HL-60 (cell line): ENCODE measurements at regions not wholly inside any gene's neighbourhood (a gene's known extent, or its start where the extent isn't known, plus 50 kb on each side); places are given as distances from the start of the nearest gene placed in this dataset.

Experiments
- DNase-seq, 2 experiments: peaks; one replicate each; pipeline ENCODE4 v3.0.0-alpha.2; 2010 to 2020; ENCODE audit warnings: low read depth in 1 of 2, low spot score in 1 of 2
- H3K27ac ChIP-seq: fragments of 250-450 bp; sonication (Bioruptor Pico); replicated peaks from 2 replicates; pipeline ENCODE4 v1.5.1; 2020; ENCODE audit warnings: mild to moderate bottlenecking, moderate library complexity
- H3K27me3 ChIP-seq: fragments of 250-450 bp; sonication (Bioruptor Pico); 2 replicates; pipeline ENCODE4 v1.5.1; 2021; ENCODE audit warnings: mild to moderate bottlenecking, moderate library complexity; ENCODE audit not compliant: insufficient read depth, poor library complexity, severe bottlenecking
- H3K4me3 ChIP-seq: replicated peaks from 2 replicates; pipeline ENCODE4 v1.5.1; 2011; ENCODE audit warnings: mild to moderate bottlenecking, control low read depth, low read length; ENCODE audit not compliant: insufficient read depth
- GABPA ChIP-seq: IDR thresholded peaks from 2 replicates; pipeline ENCODE4 v1.6.1; 2012; ENCODE audit warnings: low read depth
- POLR2AphosphoS5 ChIP-seq: IDR thresholded peaks from 2 replicates; pipeline ENCODE4 v1.6.1; 2012; ENCODE audit warnings: low read depth
- REST ChIP-seq: IDR thresholded peaks from 2 replicates; pipeline ENCODE4 v1.6.1; 2012; ENCODE audit warnings: low read depth; ENCODE audit not compliant: insufficient replicate concordance
- SPI1 ChIP-seq: IDR thresholded peaks from 2 replicates; pipeline ENCODE4 v1.6.1; 2012; ENCODE audit warnings: low read depth, mild to moderate bottlenecking, borderline replicate concordance
- TF ChIP-seq, protein P1 (sequence below): IDR thresholded peaks from one replicate; pipeline ENCODE4 v1.5.1; 2011; ENCODE audit warnings: low read length, control low read depth, inconsistent platforms; ENCODE audit not compliant: insufficient read depth

DNA sequence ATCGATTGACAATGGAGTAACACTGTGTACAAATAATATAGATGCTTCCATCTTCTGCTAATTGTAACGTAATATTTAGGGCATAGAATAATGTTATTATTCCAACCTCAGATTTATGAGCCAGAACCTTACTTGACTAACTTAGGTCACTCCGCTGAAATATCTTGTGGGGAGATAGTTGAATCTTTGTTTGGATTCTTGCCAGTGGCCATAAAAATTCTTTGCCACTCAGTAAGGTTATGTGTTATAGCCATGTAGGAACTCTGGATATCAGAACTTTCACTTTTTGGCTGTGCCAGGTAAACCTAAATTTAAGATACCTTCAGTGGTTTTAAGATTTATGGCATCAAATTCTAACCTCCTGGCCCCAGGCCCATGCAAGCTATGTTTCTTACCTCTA lies 197.6 kb downstream of the WDR11 start:
- Histone ChIP-seq H3K27me3 (peaks cover 6% of the 10 kb centered on the region), H3K27ac (no peak overlapping the region), H3K4me3 (no peak overlapping the region)
- DNase-seq, result no peak
- no peak for TF ChIP-seq SPI1
- no peak for TF ChIP-seq GABPA
- no peak for TF ChIP-seq POLR2AphosphoS5
- no peak for TF ChIP-seq REST

- TF ChIP-seq SPI1 (no peak), GABPA (no peak), POLR2AphosphoS5 (no peak), REST (no peak)
- TF ChIP-seq, protein P1, sequence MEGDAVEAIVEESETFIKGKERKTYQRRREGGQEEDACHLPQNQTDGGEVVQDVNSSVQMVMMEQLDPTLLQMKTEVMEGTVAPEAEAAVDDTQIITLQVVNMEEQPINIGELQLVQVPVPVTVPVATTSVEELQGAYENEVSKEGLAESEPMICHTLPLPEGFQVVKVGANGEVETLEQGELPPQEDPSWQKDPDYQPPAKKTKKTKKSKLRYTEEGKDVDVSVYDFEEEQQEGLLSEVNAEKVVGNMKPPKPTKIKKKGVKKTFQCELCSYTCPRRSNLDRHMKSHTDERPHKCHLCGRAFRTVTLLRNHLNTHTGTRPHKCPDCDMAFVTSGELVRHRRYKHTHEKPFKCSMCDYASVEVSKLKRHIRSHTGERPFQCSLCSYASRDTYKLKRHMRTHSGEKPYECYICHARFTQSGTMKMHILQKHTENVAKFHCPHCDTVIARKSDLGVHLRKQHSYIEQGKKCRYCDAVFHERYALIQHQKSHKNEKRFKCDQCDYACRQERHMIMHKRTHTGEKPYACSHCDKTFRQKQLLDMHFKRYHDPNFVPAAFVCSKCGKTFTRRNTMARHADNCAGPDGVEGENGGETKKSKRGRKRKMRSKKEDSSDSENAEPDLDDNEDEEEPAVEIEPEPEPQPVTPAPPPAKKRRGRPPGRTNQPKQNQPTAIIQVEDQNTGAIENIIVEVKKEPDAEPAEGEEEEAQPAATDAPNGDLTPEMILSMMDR, result no peak
- Histone ChIP-seq H3K27ac (no peak overlapping the region), H3K4me3 (no peak overlapping the region), H3K27me3 (peaks cover 6% of the 10 kb centered on the region)
- DNase-seq, result no peak
These were observed 198.3 kb downstream of the WDR11 start for GRCh38 chr10:121049489-121049888.

GRCh38 chr10:121049923-121050322 lies 198.8 kb downstream of the WDR11 start:
- TF ChIP-seq SPI1, result no peak
- TF ChIP-seq GABPA, result no peak
- no peak for TF ChIP-seq POLR2AphosphoS5
- H3K27ac ChIP-seq, result no peak overlapping the region
- H3K27me3 ChIP-seq, result peaks cover 6% of the 10 kb centered on the region
- DNase-seq, result no peak
- no peak overlapping the region for H3K4me3 ChIP-seq

DNA sequence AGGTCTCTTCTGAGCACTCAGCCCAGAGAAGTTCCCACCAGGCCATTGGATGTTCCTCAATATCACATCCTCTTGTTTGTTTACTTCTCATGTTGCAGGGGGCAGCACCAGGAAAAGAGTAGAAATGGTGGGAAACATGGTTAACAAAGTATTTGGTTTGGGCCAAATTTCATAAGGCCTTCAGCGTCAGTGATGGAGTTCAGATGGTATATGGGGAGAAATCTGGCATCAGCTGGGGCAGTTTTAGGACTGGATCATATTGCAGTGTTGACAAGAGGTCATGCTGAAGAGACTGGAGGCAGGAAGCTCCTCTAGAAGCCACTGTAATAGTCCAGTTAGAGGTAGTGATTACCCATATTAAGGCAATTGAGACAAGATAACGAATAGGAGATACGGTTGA lies 200.0 kb downstream of the WDR11 start:
- H3K27me3 ChIP-seq, result peaks cover 6% of the 10 kb centered on the region
- H3K4me3 ChIP-seq, result no peak overlapping the region
- H3K27ac ChIP-seq, result no peak overlapping the region
- TF ChIP-seq SPI1 (no peak), POLR2AphosphoS5 (no peak), REST (no peak), GABPA (no peak)
- TF ChIP-seq, protein P1, result no peak
- no peak for DNase-seq
